ENCODE measurements at regions not wholly inside any gene's neighbourhood (a gene's known extent, or its start where the extent isn't known, plus 50 kb on each side); places are given as distances from the start of the nearest gene placed in this dataset.
"Not testable (repeated sequence)": the region's sequence is repeated elsewhere in the genome, so short reads cannot be mapped to it uniquely, and the experiment has no call there.

DNA sequence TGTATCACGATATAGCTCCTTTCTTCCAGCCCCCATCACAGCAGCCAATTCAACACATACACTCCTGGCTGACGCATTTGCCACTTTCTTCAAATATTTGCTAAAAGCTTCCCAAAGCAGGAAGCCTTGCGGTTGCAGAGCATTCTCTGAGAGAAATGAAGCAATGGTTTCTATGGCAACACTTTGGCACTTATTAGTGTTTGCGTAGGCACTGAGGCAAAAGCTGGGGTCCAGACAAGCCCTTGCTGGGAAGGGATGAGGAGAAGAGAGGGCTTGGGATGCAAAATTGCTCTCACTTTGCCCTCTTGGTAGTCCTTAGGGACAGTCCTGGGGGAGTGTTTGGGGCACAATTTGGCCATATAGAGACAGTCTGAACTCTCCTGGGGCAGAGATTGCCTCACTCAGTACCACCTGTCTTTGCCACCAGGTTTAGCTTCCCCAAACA is 55.0 kb upstream of the PAK3 start:
- DNase-seq: peak; percentile 94

- peak; percentile 70 for DNase-seq
Observed at GRCh38 chrX:111040377-111041017, 55.5 kb upstream of the PAK3 start.

- DNase-seq: no peak
Observed at GRCh38 chrX:111039606-111040005, 56.4 kb upstream of the PAK3 start.

DNA sequence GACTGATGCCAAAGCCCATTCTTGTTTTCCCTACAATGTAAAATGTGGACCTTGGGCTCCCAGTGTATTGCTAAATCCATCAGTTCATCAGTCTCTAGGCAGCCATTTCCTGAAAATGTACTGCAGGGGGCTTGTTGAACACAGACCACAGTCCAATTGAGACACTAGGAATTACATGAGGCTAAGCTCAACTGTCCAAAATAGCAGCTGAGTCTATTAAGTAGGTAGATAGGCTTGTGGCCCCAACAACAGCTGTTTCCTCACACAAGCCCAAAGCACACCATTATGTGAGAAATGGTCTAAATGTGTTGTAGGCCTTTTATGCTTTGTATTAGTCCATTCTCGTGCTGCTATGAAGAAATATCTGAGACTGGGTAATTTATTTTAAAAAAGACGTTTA is 60.0 kb upstream of the PAK3 start:
- no peak for DNase-seq

- no peak for DNase-seq
Observed at GRCh38 chrX:111035256-111035655, 60.7 kb upstream of the PAK3 start.

- not testable (repeated sequence) for DNase-seq
Observed at GRCh38 chrX:111022998-111023397, 73.0 kb upstream of the PAK3 start.

- no peak for DNase-seq
Observed at GRCh38 chrX:111020283-111020682, 75.7 kb upstream of the PAK3 start.

DNA sequence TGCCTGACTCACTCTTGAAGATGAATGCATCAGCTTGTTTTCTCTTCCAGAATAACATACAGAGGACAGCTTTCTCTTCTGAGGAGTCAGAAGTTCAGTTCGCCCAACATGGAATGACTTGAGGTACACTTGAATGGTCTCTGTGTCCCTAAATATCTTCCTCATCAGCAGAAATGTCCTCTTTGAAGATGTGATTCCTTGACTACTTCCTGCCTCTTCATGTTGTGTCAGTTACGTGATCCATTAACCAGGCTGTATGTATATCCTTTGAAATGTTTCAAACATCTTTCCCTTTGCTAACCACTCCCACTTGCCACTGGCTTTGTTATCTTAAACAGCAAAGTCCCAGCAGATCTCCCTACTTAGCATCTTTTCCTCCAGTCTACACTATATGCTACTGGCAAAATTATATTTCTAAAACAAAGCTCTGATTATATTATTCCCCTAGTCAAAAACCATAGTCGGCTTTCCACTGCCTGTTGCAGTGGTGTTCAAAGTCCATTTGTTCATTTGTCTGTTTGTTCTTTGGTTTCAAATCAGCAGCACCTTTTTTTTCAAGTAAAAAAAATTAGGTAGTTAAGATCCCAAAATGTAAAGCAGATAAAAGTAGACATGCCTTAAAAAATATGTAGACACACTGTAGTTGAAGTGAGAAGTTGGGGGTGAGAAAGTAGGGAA is 82.1 kb upstream of the PAK3 start:
- no peak for DNase-seq

DNA sequence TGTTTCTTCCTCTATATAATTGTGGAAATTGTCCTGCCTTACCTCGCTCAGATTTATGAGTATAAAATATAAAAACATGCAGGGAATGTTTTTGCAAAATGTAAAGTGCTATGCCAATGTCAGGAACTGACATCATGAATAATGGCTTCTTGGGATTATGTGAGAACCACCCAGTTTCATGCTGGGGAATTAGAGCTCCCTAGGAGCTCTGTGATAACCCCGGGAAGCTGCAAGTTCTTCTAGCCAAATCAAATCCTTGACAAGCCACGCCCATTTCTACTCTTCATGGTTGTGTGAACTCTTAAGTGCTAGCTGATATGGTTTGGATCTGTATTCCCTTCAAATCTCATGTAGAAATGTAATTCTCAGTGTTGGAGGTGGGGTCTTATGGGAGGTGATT is 85.9 kb upstream of the PAK3 start:
- peak; percentile 29 for DNase-seq

DNA sequence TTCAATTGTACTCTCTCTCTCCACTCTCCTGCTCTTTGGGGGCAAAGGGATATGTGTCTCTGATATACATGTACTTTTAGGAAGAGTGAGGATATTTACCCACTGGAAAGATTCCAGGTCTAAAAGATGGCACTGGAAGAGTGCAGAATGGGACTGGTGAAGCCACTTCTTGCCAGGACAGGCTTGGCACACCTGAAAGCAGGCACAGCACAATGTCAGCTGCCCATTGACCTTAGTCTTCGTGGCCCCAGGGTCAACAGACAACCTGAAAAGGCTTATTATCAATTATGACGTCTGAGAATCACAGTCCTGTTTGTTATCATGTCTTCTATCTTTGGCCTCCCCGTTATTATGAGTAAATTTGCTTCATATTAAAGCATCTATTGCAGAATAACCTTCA is 86.7 kb upstream of the PAK3 start:
- DNase-seq: no peak

DNA sequence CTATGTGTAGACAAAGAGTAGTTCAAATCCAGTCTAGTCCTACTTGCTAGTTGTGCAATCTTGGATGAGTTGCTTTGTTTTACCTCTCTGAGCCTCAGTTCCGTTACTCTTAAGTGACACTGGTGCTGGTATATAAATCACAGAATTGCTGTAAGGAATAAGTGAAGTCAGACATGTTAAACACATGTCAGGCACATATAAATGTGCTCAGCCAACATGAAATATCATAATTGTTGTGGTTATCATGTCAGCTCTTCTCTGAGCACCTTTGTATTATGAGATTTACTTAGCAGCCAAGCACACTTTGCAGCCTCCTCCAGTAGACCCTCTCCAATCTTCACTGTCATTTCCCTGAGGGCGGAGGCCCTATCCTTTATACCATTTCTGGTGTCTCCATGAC is 87.9 kb upstream of the PAK3 start:
- DNase-seq: no peak

DNA sequence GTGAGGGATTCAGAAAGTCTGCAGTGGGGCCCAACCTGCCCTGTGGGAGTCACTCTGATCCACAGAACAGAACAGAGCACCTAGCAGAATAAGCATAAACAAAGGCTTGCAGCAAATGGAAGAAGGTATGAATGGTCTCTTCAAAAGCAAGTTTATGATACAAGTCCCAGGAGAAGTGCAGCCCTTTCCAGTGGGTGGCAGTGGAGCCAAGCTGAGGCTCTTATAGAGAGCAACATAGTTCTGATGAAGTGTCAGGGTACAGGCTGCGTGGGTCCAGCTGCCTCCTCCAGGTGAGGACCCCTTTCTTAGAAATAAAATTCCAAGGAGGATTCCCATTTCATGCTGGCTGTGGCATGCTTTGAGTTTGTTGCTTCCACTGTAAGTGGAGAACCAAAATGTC is 88.8 kb upstream of the PAK3 start:
- no peak for DNase-seq

DNA sequence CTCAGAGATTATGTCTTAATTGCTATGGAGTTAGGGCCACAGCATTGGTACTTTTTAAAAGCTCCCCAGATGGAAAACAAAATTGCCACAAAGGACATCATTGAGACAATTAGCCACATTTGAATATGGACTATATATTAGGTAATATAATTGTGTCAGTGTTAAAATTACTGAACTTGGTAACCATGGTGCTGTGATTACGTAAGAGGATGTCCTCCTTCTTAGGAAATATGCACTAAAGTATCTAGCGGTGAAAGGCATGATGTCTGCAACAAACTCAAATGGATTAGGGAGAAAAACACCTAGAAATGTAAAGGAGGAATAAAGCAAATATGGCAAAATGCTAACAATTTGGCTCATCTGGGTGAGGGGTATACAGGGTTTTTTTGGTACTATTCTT is 89.9 kb upstream of the PAK3 start:
- DNase-seq: no peak

DNA sequence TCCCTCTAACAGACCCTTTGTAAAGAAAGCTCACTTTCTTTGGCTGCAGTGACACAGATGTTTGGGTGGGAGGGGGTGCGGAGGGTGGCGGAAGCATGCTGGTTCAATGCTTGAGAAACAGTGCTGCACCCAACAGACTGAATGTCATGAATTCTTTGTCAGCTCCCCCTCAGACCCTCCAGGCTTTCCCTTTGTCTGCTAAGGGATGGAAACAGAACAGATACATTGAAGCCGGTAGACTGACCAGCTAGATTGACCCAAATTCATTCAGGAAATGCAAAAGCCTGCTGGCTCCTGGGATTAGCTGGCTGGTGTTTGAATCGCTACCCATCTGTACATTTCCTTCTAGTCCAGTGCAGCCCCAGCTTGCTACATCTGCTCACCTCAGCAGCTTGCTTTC is 90.8 kb upstream of the PAK3 start:
- no peak for DNase-seq

- no peak for DNase-seq
Observed at GRCh38 chrX:111003118-111003517, 92.9 kb upstream of the PAK3 start.

GRCh38 chrX:110992611-110993010 is 103.4 kb upstream of the PAK3 start:
- peak; percentile 72 for DNase-seq

GRCh38 chrX:110989869-110990268 is 106.1 kb upstream of the PAK3 start:
- DNase-seq: no peak

GRCh38 chrX:110989447-110989846 is 106.5 kb upstream of the PAK3 start:
- DNase-seq: no peak

- no peak for DNase-seq
Observed at GRCh38 chrX:110987292-110987691, 108.7 kb upstream of the PAK3 start.

GRCh38 chrX:110985470-110985869 is 110.5 kb upstream of the PAK3 start:
- peak; percentile 70 for DNase-seq

GRCh38 chrX:110983024-110983423 is 113.0 kb upstream of the PAK3 start:
- DNase-seq: no peak

DNA sequence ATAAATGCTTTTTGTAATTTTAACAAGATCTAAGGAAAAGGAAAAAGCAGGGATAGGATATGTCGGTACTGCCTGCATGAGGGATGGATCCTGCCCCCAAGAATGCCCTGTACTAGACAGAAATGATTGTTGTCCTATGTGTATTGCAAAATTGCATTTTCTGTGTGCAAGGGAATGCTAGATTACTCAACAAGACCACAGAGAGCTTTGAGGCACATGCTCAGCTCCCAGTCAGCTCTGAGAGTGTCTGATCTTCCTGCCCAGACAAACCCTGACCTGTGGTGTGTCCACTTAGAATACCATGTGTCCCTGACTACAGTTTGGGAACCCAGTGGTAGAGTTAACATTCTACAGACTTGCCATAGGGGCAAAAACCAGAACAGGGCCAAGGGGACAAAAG is 129.2 kb upstream of the PAK3 start:
- no peak for DNase-seq

DNA sequence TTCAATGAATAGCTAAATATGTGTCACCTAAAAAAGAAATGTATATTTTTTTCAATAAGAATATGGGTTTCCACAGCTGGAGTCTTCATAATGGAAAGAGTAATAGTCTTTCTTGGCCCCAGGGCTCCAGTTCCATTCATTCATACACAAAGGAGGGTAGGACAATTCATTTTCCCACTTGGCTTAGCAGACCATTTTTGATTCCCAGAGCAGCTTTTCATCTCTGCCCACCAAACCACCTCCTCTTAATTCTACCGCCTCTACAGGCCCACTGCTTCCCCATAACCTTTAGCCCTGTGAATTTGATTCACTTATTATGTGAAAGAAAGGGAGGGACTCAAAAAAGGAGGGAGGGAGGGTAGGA is 129.9 kb upstream of the PAK3 start:
- no peak for DNase-seq

GRCh38 chrX:110965409-110966090 is 130.4 kb upstream of the PAK3 start:
- no peak for DNase-seq

All from DMS53 (cell line).